ENCODE measurements at regions not wholly inside any gene's neighbourhood (a gene's known extent, or its start where the extent isn't known, plus 50 kb on each side); places are given as distances from the start of the nearest gene placed in this dataset.
"Not testable (repeated sequence)": the region's sequence is repeated elsewhere in the genome, so short reads cannot be mapped to it uniquely, and the experiment has no call there.

DNA sequence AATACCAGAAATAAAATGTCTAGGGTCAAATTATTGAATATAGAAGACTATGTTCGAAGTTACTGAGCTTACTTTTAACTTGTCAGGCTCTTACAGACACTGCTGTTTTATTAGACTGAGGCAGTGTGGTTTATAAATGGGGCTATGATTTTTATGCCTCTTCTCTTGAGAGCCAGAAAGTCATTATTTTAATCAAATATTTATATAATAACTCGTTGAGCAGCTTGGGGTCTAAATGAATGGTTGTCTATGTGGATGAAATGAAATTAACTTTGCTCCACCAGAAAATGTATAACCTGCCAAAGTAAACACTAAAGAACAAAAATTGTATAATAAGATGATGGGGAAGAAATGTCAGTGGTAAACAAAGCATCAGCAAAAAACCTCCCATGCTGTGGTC, 175.6 kb upstream of the THSD7A start:
- no peak for FAIRE-seq

DNA sequence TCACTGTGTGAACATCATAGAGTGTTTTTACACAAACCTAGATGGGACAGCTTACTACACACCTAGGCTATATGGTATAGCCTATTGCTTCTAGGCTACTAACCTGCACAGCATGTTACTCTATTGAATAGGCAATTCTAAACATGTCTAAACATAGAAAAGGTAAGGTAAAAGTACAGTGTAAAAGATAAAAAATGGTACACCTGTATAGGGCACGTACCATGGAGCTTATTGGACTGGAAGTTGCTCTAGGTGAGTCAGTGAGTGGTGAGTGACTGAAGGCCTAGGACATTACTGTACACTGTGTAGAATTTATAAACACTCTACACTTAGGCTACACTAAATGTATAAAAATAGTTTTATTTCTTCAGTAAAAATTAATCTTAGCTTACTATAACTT, 182.0 kb upstream of the THSD7A start:
- no peak for FAIRE-seq

DNA sequence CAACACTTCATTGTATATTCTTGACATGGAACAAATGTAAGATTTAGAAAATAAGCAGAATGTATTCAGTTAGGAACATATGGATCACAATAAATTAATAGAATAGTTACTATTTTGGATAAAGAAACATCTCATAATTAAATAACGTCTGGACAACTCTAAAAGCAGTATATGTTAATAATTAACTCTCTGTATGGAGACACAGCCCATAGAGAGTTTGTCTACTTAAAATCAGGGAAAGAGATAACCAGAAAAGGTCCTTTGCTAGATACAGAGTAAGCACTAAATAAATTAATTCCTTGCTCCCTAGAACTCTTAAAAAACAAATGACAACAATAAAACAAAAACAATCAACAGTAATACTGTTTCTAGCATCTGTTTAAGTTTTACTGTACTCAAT, 184.4 kb upstream of the THSD7A start:
- FAIRE-seq = peak; percentile 37

GRCh38 chr7:12017046-12017445, 185.0 kb upstream of the THSD7A start:
- FAIRE-seq = no peak

GRCh38 chr7:12022011-12022410, 189.1 kb upstream of the TMEM106B start:
- FAIRE-seq = not testable (repeated sequence)

- no peak for FAIRE-seq
These were observed 185.8 kb upstream of the TMEM106B start for GRCh38 chr7:12025246-12025645.

DNA sequence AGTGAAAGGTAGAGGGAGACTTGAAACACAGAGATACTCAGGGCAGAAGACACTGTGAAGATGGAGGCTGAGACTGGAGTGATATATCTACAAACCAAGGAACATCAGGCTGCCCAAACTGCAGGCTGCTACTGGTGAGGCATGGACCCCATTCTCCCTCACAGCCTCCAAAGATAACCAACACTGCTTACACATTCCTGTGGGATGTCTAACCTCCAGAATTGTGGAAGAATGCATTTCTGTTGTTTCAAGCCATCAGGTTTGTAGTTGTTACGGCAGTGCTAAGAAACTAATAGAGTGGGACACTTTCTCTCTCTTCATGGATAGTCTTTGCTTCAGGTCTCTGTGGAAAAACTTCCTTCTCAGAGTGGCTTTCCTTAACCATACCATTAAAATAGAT, 182.6 kb upstream of the TMEM106B start:
- no peak for FAIRE-seq

DNA sequence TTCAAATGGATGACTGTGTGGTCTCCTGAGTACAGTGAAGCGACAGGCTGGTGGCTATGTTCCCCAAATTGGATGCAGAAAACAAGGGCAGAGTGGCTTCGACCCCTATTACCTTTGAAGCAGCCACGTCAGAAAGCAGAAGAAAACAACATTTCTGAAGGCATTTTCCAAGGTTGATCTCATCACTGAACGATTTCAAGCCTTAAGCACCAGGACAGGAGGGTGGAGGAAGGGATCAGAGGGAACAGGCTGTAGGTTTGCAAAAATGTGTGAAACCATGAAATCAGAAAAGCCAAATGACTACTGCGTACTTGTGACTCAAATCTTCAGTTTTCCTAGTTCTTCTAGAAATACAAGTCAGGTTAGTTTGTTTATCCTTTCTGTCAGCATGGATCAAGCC, 181.0 kb upstream of the TMEM106B start:
- FAIRE-seq = no peak

- FAIRE-seq = no peak
These were observed 179.9 kb upstream of the TMEM106B start for GRCh38 chr7:12031186-12031585.

- FAIRE-seq = no peak
These were observed 179.5 kb upstream of the TMEM106B start for GRCh38 chr7:12031638-12032037.

- FAIRE-seq = no peak
These were observed 178.9 kb upstream of the TMEM106B start for GRCh38 chr7:12032146-12032545.

DNA sequence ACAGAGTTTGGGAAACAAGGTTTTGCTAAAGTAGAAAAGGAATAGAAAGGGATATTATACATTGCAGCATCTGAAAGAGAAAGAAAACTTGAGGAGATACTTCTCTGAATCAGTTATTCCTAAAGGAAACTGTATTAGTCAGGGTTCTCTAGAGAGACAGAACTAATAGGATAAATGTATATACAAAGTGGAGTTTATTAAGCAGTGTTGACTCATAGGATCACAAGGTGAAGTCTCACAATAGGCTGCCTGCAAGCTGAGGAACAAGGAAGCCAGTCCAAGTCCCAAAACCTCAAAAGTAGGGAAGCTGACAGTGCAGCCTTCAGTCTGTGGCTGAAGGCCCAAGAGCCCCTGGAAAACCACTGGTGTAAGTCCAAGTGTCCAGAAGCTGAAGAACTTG, 167.6 kb upstream of the TMEM106B start:
- FAIRE-seq = not testable (repeated sequence)

DNA sequence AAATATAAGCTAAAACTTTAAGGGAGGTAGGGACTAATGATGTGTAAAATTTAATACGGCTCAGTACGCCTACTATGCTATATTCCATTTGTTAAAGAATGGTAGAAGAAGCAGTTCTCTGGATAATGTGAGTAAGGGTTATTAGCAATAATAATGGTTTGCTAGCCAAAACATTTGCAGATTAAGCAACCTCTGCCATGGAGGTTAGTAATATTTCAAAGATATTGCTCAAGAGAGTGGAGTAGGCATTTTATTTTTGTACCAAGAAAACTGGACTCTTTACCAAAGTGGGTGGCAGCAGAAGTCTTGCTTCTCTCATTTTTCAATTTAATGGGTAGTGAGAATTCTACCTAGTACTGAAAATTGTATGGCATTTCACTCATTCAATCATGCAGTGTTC, 158.9 kb upstream of the TMEM106B start:
- no peak for FAIRE-seq

DNA sequence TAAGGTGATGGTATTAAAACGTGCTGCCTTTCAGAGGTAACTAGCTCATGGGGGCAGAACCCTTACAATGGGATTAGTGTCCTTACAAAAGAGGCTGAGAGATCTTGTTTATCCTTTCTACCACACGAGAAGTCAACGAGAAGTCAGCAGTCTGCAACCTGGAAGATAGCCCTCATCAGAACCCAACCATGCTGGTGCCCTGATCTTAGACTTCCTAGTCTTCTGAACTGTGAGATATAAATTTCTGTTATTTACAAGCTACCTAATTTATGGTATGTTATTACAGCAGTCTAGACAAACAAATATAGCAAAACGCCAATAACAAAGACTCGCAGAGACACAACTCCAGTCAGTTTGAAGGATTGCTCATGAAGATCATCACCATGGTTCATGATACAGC, 157.5 kb upstream of the TMEM106B start:
- no peak for FAIRE-seq

GRCh38 chr7:12054830-12055229, 156.3 kb upstream of the TMEM106B start:
- no peak for FAIRE-seq

DNA sequence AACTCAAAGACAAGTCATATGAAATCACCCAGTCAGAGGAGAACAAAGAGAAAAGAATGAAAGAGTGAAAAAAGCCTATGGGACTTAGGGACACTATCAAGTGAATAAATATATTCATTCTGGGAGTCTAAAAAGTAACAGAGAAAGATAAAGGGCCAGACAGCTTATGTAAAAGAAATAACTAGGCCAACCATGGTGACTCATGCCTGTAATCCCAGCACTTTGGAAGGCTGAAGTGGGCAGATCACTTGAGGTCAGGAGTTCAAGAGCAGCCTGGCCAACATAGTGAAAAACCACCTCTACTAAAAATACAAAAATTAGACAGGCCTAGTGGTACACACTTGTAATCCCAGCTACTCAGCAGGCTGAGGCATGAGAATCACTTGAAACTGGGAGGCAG, 154.7 kb upstream of the TMEM106B start:
- no peak for FAIRE-seq

DNA sequence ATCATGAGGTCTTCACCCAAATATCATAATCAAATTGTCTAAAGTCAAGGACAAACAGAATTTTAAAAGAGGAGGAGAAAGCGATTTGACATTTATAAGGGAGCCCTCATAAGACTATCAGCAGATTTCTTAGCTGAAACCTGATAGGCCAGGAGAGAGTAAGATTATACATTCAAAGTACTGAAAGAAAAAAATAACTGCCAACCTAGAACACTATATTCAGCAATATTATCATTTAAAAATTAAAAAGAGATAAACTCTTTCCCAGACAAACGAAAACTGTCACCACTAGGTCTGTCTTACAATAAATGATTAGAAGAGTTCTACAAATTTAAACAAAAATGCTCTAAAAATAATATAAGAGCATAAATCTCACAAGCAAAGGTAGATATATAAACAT, 154.1 kb upstream of the TMEM106B start:
- no peak for FAIRE-seq

DNA sequence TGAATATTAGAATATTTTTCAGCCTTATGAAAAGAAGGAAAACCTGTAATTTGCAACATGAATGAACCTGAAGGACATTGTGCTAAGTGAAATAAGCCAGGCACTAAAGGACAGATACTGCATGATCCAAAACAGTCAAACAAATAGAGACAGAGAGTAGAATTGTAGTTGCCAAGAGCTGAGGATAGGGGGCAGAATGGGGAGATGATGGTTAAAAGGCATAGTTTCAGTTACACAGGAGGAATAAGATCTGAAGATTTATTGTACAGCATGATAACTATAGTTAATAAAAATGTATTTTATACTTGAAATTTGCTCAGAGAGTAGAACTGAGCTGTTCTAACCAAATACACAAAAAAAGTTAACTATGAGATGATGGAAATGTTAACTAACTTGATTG, 149.0 kb upstream of the TMEM106B start:
- FAIRE-seq = peak; percentile 92

DNA sequence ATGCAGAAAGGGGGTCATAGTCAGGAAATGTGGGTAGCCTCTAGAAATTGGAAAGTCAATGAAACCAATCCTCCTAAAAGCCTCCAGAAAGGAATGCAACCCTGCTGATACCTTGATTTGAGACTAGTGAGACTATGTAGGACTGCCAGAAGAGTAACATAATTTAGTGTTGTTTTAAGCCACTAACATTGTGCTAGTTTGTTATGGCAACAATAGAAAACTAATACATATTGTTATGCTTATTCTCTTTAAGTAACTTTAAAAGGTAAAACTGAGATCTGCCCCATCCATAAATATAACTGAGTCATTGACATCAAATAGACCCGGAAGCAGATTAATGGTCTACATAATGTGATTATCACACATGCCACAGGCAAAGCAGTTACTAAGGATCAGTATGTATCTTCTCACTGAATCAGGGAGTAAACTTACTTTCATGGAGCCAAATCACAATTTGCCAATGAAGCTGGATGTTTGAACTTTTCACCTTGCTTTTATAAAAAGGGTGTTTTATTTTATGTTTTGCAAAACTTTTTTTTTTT, 146.4 kb upstream of the TMEM106B start:
- FAIRE-seq = no peak

- no peak for FAIRE-seq
These were observed 145.1 kb upstream of the TMEM106B start for GRCh38 chr7:12066004-12066403.

DNA sequence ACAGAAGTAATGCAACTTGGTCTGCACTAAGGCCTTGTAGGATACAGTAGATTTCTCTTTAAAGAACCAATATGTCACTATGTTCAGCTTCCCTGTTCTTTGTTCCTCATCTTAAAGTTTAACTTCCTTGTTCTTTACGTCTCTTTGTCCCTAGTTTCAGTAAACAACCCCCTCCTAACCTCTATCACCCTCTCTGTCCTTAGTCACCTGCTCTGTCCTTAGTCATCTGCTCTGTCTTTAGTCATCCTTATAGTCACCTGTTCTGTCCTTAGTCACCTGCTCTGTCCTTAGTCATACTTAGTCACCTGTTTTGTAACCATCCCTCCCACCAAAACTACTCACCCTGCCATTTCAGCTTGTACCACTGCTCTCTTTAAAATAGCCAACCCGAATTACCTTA, 144.6 kb upstream of the TMEM106B start:
- FAIRE-seq = no peak

- peak; percentile 54 for FAIRE-seq
These were observed 143.8 kb upstream of the TMEM106B start for GRCh38 chr7:12067156-12067831.

- FAIRE-seq = no peak
These were observed 141.3 kb upstream of the TMEM106B start for GRCh38 chr7:12069757-12070156.

DNA sequence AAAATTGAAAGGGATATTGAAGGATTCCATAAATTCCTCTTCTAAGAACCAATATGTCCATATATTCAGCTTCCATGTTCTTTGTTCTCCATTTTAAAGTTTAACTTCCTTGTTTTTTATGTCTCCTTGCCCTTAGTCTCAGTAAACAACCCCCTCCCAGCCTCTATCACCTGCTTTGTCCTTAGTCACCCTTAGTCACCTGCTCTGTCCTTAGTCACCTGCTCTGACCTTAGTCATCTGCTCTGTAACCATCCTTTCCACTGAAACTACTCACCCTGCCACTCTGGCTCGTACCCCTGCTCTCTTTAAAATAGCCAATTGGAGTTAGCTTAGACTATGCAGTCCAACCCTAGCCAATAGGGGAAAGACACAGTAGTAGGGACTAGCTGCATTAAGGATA, 136.2 kb upstream of the TMEM106B start:
- no peak for FAIRE-seq

GRCh38 chr7:12080006-12080405, 131.1 kb upstream of the TMEM106B start:
- FAIRE-seq = no peak

All from G401.6 (cell line).